Chondrocyte (in vitro differentiated cells): ENCODE measurements at regions not wholly inside any gene's neighbourhood (a gene's known extent, or its start where the extent isn't known, plus 50 kb on each side); places are given as distances from the start of the nearest gene placed in this dataset.

Experiments used
- DNase-seq: peaks from one replicate; pipeline ENCODE4 v3.0.0; 2021; ENCODE audit warnings: mixed read lengths, low spot score
- H3K27ac Mint-ChIP-seq: one replicate; pipeline ENCODE4 v1.8.0; 2021; ENCODE audit warnings: mild to moderate bottlenecking, moderate library complexity, mixed read lengths; ENCODE audit not compliant: unreplicated experiment
- H3K27me3 Mint-ChIP-seq: 2 replicates; pipeline ENCODE4 v1.8.0; 2021; ENCODE audit warnings: low read depth, mixed read lengths
- H3K36me3 Mint-ChIP-seq: 2 replicates; pipeline ENCODE4 v1.8.0; 2021; ENCODE audit warnings: low read depth, mixed read lengths
- H3K4me1 Mint-ChIP-seq: 2 replicates; pipeline ENCODE4 v1.8.0; 2021; ENCODE audit warnings: low read depth, mild to moderate bottlenecking, mixed read lengths
- H3K4me3 Mint-ChIP-seq: one replicate; pipeline ENCODE4 v1.8.0; 2021; ENCODE audit warnings: mild to moderate bottlenecking, moderate library complexity, mixed read lengths; ENCODE audit not compliant: unreplicated experiment
- H3K9me3 Mint-ChIP-seq: 2 replicates; pipeline ENCODE4 v1.8.0; 2021; ENCODE audit warnings: low read depth, mixed read lengths
- TF ChIP-seq, protein P1 (sequence below): fragments of 200-600 bp; sonication (generic); IDR thresholded peaks from 2 replicates; pipeline ENCODE4 v1.5.0; 2021; ENCODE audit warnings: antibody characterized with exemption, mild to moderate bottlenecking, moderate library complexity

DNA sequence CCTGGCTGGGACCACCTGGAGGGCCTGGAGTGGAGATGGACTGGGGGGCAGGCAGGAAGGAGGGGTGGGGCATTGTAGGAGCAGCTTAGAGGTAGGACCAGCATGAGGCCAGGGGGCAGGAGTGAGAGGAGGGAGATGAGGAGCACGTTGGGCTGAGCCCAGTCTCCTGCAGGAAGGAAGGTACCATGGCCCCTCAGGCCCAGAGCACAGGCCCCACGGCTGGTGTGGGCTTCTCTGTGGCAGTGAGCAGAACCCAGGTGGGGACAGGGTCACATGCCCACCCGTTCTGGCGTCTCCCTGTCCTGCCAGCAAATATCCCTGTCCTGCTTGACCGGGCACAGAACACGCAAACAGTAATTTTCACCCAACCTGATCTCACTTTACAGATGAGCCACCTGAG, 141.8 kb downstream of the ENGASE start:
- H3K4me1 Mint-ChIP-seq = peaks cover 3% of the 10 kb centered on the region
- H3K27me3 Mint-ChIP-seq = peaks cover 66% of the 10 kb centered on the region

DNA sequence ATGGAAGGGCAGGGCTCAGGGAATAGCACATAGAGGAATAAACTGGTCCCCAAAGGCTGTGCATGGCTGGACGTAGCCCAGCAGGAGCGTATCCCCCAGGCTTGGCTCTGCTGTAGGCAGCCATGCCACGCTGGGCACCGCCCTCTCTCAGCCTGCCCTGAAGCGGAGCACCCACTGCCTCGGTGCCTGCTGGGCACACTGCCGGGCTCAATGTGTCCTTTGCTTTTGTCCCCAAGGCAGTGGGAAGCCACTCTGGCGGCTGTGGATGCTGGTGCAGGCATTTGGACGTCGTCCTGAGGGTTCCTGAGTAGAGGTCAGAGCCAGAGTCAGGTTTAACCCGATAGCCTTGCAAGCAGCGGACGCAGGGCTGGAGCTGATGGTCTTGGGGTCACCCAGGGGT, 141.0 kb downstream of the ENGASE start:
- no peak overlapping the region for H3K4me3 Mint-ChIP-seq
- peaks cover 3% of the 10 kb centered on the region for H3K4me1 Mint-ChIP-seq
- no peak for DNase-seq
- TF ChIP-seq, protein P1, sequence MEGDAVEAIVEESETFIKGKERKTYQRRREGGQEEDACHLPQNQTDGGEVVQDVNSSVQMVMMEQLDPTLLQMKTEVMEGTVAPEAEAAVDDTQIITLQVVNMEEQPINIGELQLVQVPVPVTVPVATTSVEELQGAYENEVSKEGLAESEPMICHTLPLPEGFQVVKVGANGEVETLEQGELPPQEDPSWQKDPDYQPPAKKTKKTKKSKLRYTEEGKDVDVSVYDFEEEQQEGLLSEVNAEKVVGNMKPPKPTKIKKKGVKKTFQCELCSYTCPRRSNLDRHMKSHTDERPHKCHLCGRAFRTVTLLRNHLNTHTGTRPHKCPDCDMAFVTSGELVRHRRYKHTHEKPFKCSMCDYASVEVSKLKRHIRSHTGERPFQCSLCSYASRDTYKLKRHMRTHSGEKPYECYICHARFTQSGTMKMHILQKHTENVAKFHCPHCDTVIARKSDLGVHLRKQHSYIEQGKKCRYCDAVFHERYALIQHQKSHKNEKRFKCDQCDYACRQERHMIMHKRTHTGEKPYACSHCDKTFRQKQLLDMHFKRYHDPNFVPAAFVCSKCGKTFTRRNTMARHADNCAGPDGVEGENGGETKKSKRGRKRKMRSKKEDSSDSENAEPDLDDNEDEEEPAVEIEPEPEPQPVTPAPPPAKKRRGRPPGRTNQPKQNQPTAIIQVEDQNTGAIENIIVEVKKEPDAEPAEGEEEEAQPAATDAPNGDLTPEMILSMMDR = no peak
- H3K36me3 Mint-ChIP-seq = peaks cover 1% of the 10 kb centered on the region
- no peak overlapping the region for H3K27ac Mint-ChIP-seq
- H3K27me3 Mint-ChIP-seq = peaks cover 70% of the 10 kb centered on the region
- H3K9me3 Mint-ChIP-seq = no peaks in the 10 kb centered on the region

More for the DNA sequence above, 141.8 kb downstream of the ENGASE start:
- TF ChIP-seq, protein P1 = no peak
- Mint-ChIP-seq H3K9me3 (no peaks in the 10 kb centered on the region), H3K27ac (no peak overlapping the region), H3K4me3 (no peak overlapping the region), H3K36me3 (peaks cover 1% of the 10 kb centered on the region)
- DNase-seq = no peak

DNA sequence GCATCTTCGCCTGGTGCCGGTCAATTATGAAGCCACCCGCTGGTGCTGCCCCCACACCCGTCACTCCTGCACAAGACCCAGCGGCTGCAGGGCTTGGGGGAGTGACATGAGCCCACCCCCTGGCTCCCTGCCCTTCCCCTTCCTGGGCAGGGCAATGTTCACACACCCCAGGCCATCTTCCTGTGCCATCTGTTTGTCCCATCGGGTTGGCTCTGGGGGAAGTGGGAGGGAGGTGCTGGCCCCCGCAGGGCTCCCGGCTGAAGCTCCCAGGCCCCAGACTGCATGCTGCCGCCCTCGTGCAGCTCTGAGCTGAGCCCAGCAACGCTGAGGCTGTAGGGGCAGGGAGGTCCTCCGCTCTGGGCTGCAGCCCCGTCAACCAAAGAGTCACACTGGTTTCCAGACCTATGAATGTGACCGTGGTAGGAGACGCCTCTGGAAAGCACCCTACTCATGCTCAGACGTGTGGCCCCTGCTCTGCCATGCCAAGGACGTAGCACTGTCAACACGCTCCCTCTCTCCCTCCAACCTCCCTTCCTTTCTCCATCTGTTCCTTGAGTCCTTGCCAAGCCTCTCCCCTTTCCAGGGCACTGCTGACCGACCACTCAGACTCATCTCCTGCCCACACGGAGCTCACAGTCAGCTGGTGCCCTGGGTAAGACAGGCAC, 140.4 kb downstream of the ENGASE start:
- peaks cover 1% of the 10 kb centered on the region for H3K36me3 Mint-ChIP-seq
- H3K4me3 Mint-ChIP-seq = no peak overlapping the region
- no peak overlapping the region for H3K27ac Mint-ChIP-seq
- no peaks in the 10 kb centered on the region for H3K9me3 Mint-ChIP-seq
- TF ChIP-seq, protein P1 = no peak
- no peaks in the 10 kb centered on the region for H3K4me1 Mint-ChIP-seq
- H3K27me3 Mint-ChIP-seq = peaks cover 70% of the 10 kb centered on the region
- no peak for DNase-seq

DNA sequence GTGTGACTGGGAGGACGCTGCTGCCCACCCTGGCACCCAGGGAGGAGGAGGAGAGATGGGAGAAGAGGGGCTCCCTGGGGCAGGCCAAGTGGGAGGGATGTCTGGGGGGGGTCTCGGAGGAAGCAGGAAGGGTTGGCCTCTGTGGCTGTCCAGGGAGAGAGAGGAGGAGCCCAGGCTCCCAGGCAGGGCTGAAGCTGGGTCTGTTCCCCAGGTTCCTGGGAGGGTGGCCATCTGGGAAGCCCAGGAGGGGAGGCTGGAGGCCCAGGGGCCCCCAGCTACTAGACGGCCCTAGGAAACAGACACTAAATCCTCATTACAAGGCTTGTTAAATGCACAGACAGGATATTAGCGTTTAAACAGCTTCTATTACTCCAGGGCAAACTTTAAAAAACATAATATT, 139.8 kb downstream of the ENGASE start:
- Mint-ChIP-seq H3K27me3 (peaks cover 69% of the 10 kb centered on the region), H3K27ac (no peak overlapping the region)

DNA sequence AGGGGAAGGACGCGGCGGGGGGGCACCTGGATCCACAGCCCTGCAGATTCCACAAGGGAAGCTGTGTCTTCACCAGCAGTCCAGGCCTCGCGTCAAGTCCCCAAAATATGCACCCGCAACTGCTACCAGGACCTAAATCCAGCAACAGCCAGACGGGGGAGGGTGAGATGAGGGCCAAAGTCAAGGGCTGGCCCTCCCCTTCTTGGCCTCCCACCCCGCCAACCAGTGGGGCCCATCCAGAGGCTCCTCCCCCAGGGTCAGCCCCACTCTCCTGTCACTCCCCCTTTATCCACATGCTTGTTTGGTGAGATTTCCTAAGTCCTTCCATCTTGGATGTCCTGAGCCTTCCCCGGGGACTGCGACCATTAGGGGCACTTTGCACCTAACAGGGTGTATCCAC, 138.7 kb downstream of the ENGASE start:
- Mint-ChIP-seq H3K4me1 (no peaks in the 10 kb centered on the region), H3K4me3 (no peak overlapping the region), H3K9me3 (no peaks in the 10 kb centered on the region), H3K27me3 (peaks cover 65% of the 10 kb centered on the region), H3K27ac (no peak overlapping the region), H3K36me3 (peaks cover 1% of the 10 kb centered on the region)
- no peak for DNase-seq
- TF ChIP-seq, protein P1 = no peak

More for the DNA sequence above, 139.8 kb downstream of the ENGASE start:
- TF ChIP-seq, protein P1 = no peak
- no peaks in the 10 kb centered on the region for H3K9me3 Mint-ChIP-seq
- H3K4me3 Mint-ChIP-seq = no peak overlapping the region
- no peaks in the 10 kb centered on the region for H3K4me1 Mint-ChIP-seq
- no peak for DNase-seq
- H3K36me3 Mint-ChIP-seq = peaks cover 1% of the 10 kb centered on the region
